ENCODE measurements at regions not wholly inside any gene's neighbourhood (a gene's known extent, or its start where the extent isn't known, plus 50 kb on each side); places are given as distances from the start of the nearest gene placed in this dataset.

- TF ChIP-seq CTCF (conservative IDR thresholded peaks at IDR 0.05): no peak
- no peak overlapping the region for H3K27ac ChIP-seq
Observed at GRCh38 chr2:217362710-217363109, 502.8 kb upstream of the TNP1 start.

GRCh38 chr2:217362286-217362685 is 502.4 kb upstream of the TNP1 start:
- no peak for TF ChIP-seq CTCF (conservative IDR thresholded peaks at IDR 0.05)
- H3K27ac ChIP-seq: no peak overlapping the region

- no peak for TF ChIP-seq CTCF (conservative IDR thresholded peaks at IDR 0.05)
- no peak overlapping the region for H3K27ac ChIP-seq
Observed at GRCh38 chr2:217361483-217361880, 501.6 kb upstream of the TNP1 start.

GRCh38 chr2:217360781-217361482 is 501.1 kb upstream of the TNP1 start:
- no peak overlapping the region for H3K27ac ChIP-seq

GRCh38 chr2:217360111-217360510 is 500.2 kb upstream of the TNP1 start:
- H3K27ac ChIP-seq: no peak overlapping the region
- TF ChIP-seq CTCF (conservative IDR thresholded peaks at IDR 0.05): no peak

More at GRCh38 chr2:217360781-217361482, 501.1 kb upstream of the TNP1 start:
- TF ChIP-seq CTCF (conservative IDR thresholded peaks at IDR 0.05): no peak

- H3K27ac ChIP-seq: no peak overlapping the region
- no peak for TF ChIP-seq CTCF (conservative IDR thresholded peaks at IDR 0.05)
Observed at GRCh38 chr2:217357886-217358620, 498.2 kb upstream of the TNP1 start.

- H3K27ac ChIP-seq: no peak overlapping the region
- TF ChIP-seq CTCF (conservative IDR thresholded peaks at IDR 0.05): no peak
Observed at GRCh38 chr2:217356781-217357180, 496.9 kb upstream of the TNP1 start.
